A549 (cell line): ENCODE measurements at regions not wholly inside any gene's neighbourhood (a gene's known extent, or its start where the extent isn't known, plus 50 kb on each side); places are given as distances from the start of the nearest gene placed in this dataset.
"Not testable (repeated sequence)": the region's sequence is repeated elsewhere in the genome, so short reads cannot be mapped to it uniquely, and the experiment has no call there.

Experiments used
- ATAC-seq, 2 experiments: fragments of 200-7000 bp in 1 of 2; fragments of >200 bp in 1 of 2; cut with Nextera tagmentation in 1 of 2; cut with Tn5 transposase in 1 of 2; 3 replicates each; pipeline versions ENCODE4 v1.8.0 to v1.9.1; 2018 to 2020; ENCODE audit warnings: mild to moderate bottlenecking in 1 of 2, moderate library complexity in 1 of 2
- CTCF ChIA-PET: fragments of 300-600 bp; sonication (Branson Sonifier 250); formaldehyde crosslinking; extraction: SDS; loops from one replicate; lab custom pipeline; 2021; ENCODE audit warnings: antibody characterized with exemption, inconsistent platforms; lab: Yijun Ruan, JAX
- POLR2A ChIA-PET: fragments of 350-600 bp; formaldehyde crosslinking; extraction: SDS; loops from one replicate; lab custom pipeline; 2021; ENCODE audit warnings: antibody characterized with exemption, inconsistent platforms; lab: Yijun Ruan, JAX
- DNase-seq, 2 experiments: peaks; one replicate each; pipeline versions ENCODE4 v3.0.0 to v3.0.0-alpha.2; 2011 to 2016; ENCODE audit warnings: low read depth in 1 of 2, low spot score in 1 of 2
- FAIRE-seq: peaks from 2 replicates; lab custom pipeline; 2011; peaks lifted over from hg19 to GRCh38; lab: Jason Lieb, UNC
- H3K27ac ChIP-seq, 2 experiments: fragments of >200 bp; sonication (Bioruptor Twin); formaldehyde crosslinking; 3 replicates each; pipeline ENCODE4 v1.5.1; 2016 to 2017
- H3K4me1 ChIP-seq: fragments of >200 bp; sonication (Bioruptor Twin); formaldehyde crosslinking; 3 replicates; pipeline ENCODE4 v1.6.1; 2016
- H3K4me2 ChIP-seq: fragments of >200 bp; sonication (Bioruptor Twin); formaldehyde crosslinking; 3 replicates; pipeline ENCODE4 v1.6.1; 2016
- H3K4me3 ChIP-seq: fragments of >200 bp; sonication (Bioruptor Twin); formaldehyde crosslinking; 3 replicates; pipeline ENCODE4 v1.5.1; 2016
- H3K9me3 ChIP-seq: fragments of >200 bp; sonication (Bioruptor Twin); formaldehyde crosslinking; 3 replicates; pipeline ENCODE4 v1.6.1; 2016
- BCL3 ChIP-seq: fragments of >200 bp; sonication (Bioruptor Twin); formaldehyde crosslinking; IDR thresholded peaks from 3 replicates; pipeline ENCODE4 v1.6.1; 2016
- CBX2 ChIP-seq: fragments of 200-600 bp; sonication (generic); IDR thresholded peaks from 2 replicates; pipeline ENCODE4 v1.6.1; 2016; ENCODE audit warnings: low read depth, mild to moderate bottlenecking, borderline replicate concordance
- CHD2 ChIP-seq: fragments of 150-350 bp; IDR thresholded peaks from 2 replicates; pipeline ENCODE4 v1.6.1; 2014; ENCODE audit warnings: low read length; ENCODE audit not compliant: partially characterized antibody
- EP300 ChIP-seq, 2 experiments: fragments of >200 bp; sonication (Bioruptor Twin); formaldehyde crosslinking; IDR thresholded peaks; 2 replicates in 1 of 2; 3 replicates in 1 of 2; pipeline ENCODE4 v1.6.1; 2016 to 2017
- ESRRA ChIP-seq: fragments of 150-350 bp; IDR thresholded peaks from 2 replicates; pipeline ENCODE4 v1.6.1; 2014; ENCODE audit warnings: mild to moderate bottlenecking, low read length, borderline replicate concordance
- HMGXB4 ChIP-seq: fragments of 250-450 bp; sonication (Bioruptor Pico); IDR thresholded peaks from 2 replicates; pipeline ENCODE4 v1.5.0; 2021; ENCODE audit warnings: mild to moderate bottlenecking, moderate library complexity, borderline replicate concordance
- HOXB13 ChIP-seq: fragments of 250-450 bp; sonication (Bioruptor Pico); IDR thresholded peaks from 2 replicates; pipeline ENCODE4 v1.5.0; 2020; ENCODE audit warnings: low read depth, mild to moderate bottlenecking, moderate library complexity
- HOXB5 ChIP-seq: fragments of 250-450 bp; sonication (Bioruptor Pico); IDR thresholded peaks from 2 replicates; pipeline ENCODE4 v1.5.0; 2020; ENCODE audit warnings: mild to moderate bottlenecking, moderate library complexity
- KDM5A ChIP-seq: fragments of 200-600 bp; sonication (generic); IDR thresholded peaks from 2 replicates; pipeline ENCODE4 v1.6.1; 2016; ENCODE audit warnings: antibody characterized with exemption, mild to moderate bottlenecking
- MYC ChIP-seq: IDR thresholded peaks from 2 replicates; pipeline ENCODE4 v1.6.1; 2012; ENCODE audit warnings: mild to moderate bottlenecking, inconsistent platforms, low read length, improper control_type of control experiment, borderline replicate concordance
- NPAS2 ChIP-seq: fragments of 250-450 bp; sonication (Bioruptor Pico); IDR thresholded peaks from 2 replicates; pipeline ENCODE4 v1.8.0; 2022; ENCODE audit warnings: mild to moderate bottlenecking, moderate library complexity, borderline replicate concordance
- NR3C1 ChIP-seq: fragments of >200 bp; sonication (Bioruptor Twin); formaldehyde crosslinking; IDR thresholded peaks from 3 replicates; pipeline ENCODE4 v1.6.1; 2017
- PBX3 ChIP-seq: IDR thresholded peaks from 2 replicates; pipeline ENCODE4 v1.6.1; 2012
- RAD21 ChIP-seq, 2 experiments: fragments of >200 bp in 1 of 2; sonication (Bioruptor Twin) in 1 of 2; formaldehyde crosslinking in 1 of 2; IDR thresholded peaks in 1 of 2; conservative IDR thresholded peaks in 1 of 2; 2 replicates in 1 of 2; 3 replicates in 1 of 2; pipeline ENCODE4 v1.6.1; 2012 to 2018; ENCODE audit warnings: inconsistent platforms in 1 of 2
- SMC3 ChIP-seq: fragments of >200 bp; sonication (Bioruptor Twin); formaldehyde crosslinking; IDR thresholded peaks from 3 replicates; pipeline ENCODE4 v1.6.1; 2018; ENCODE audit warnings: inconsistent platforms
- TFCP2L1 ChIP-seq: fragments of 250-450 bp; sonication (Bioruptor Pico); IDR thresholded peaks from 2 replicates; pipeline ENCODE4 v1.5.0; 2021; ENCODE audit warnings: mild to moderate bottlenecking
- TP53 ChIP-seq: fragments of 250-450 bp; sonication (Bioruptor Pico); IDR thresholded peaks from 2 replicates; pipeline ENCODE4 v1.5.0; 2021; ENCODE audit warnings: mild to moderate bottlenecking, moderate library complexity
- ZFP36 ChIP-seq: fragments of 450-650 bp; IDR thresholded peaks from 2 replicates; pipeline ENCODE4 v1.6.1; 2014; ENCODE audit warnings: borderline replicate concordance; ENCODE audit not compliant: partially characterized antibody
- ZSCAN20 ChIP-seq: fragments of 250-450 bp; sonication (Bioruptor Pico); IDR thresholded peaks from 2 replicates; pipeline ENCODE4 v1.8.0; 2022; ENCODE audit warnings: mild to moderate bottlenecking, moderate library complexity
- WGBS: methylation state at CpG from one replicate; pipeline ENCODE4 v1.1.6; 2017; ENCODE audit errors: missing lambda C conversion rate; 5-methylcytosine and 5-hydroxymethylcytosine counted together

DNA sequence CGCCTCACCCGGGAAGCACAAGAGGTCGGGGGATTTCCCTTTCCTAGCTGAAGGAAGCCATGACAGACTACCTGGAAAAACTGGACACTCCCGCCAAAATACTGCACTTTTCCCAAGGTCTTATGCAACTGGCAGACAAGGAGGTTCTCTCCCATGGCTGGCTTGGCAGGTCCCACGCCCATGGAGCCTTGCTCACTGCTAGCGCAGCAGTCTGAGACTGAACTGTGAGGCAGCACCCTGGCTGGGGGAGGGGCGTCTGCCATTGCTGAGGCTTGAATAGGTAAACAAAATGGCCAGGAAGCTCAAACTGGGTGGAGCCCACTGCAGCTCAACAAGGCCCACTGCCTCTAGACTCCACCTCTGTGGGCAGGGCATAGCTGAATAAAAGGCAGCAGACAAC lies 92.1 kb downstream of the C4BPA start:
- H3K4me2 ChIP-seq, H3K4me3 ChIP-seq, FAIRE-seq, H3K9me3 ChIP-seq, POLR2A ChIA-PET, H3K4me1 ChIP-seq, ATAC-seq, H3K27ac ChIP-seq, DNase-seq: not testable (repeated sequence)
- CTCF ChIA-PET: interaction anchor here (1.1 to 1.7 kb wide), 2 partner anchors 9 to 209 kb away, joined by 3 to 5 read pairs; no protein-coding TSS in a partner anchor
- 62% methylated on average over 7 of the region's 7 CpGs for WGBS

- H3K9me3 ChIP-seq, H3K27ac ChIP-seq, H3K4me2 ChIP-seq, ATAC-seq, H3K4me3 ChIP-seq, POLR2A ChIA-PET, DNase-seq, FAIRE-seq: not testable (repeated sequence)
- H3K4me1 ChIP-seq: peaks cover 17% of the 10 kb centered on the region; the same call in 2 of the 3 replicates
- CTCF ChIA-PET: interaction anchor here (1.7 kb wide), 1 partner anchor 203 kb away, joined by 3 read pairs; no protein-coding TSS in a partner anchor
- WGBS: 54% methylated on average over 3 of the region's 3 CpGs
These were observed 97.5 kb downstream of the C4BPA start for GRCh38 chr1:207201534-207201933.

DNA sequence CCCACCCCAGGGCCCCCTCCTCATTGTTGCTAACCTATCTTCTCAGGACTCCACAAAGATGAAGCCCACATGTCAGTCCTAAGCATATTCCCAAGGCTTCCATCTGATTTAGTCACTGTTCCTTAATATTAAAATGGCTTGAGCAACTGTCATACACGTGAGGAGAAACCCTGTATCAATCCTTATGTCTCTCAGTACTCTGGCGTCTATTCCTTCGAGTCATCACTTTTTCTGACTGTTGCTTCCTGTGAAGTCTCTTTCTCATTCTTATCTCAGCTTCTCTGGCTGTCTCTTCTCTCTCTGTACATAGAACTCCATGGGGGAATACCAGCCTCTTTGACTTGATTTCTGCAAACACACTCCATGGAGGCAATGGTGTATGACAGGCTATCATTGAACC lies 98.4 kb downstream of the C4BPA start:
- Histone ChIP-seq H3K9me3 (0 out of 3 replicates have a peak, but pooled peaks cover under 1% of the 10 kb centered on the region), H3K4me3 (no peak overlapping the region), H3K4me2 (no peak overlapping the region), H3K4me1 (peaks cover 18% of the 10 kb centered on the region; the same call in 2 of the 3 replicates), H3K27ac (peak overlapping the region in 1 of 2 experiments; percentile 19; a peak in 1 of 6 replicates)
- 74% methylated on average over 3 of the region's 3 CpGs for WGBS
- CTCF ChIA-PET: interaction anchor here (1.7 kb wide), 1 partner anchor 202 kb away, joined by 3 read pairs; no protein-coding TSS in a partner anchor
- DNase-seq (no peak), ATAC-seq (no peak), FAIRE-seq (no peak)
- TF ChIP-seq BCL3 (no peak), TP53 (no peak), RAD21 (conservative IDR thresholded peaks at IDR 0.05 in 1 of 2, IDR thresholded peaks at IDR 0.05 in 1 of 2) (no peak), HOXB5 (CRISPR knock-in tag) (no peak), ZFP36 (no peak), NR3C1 (no peak), HMGXB4 (no peak), EP300 (IDR thresholded peaks at IDR 0.05) (no peak), NPAS2 (CRISPR knock-in tag) (no peak), CBX2 (no peak), ESRRA (no peak), CHD2 (no peak), MYC (no peak), TFCP2L1 (no peak)
- POLR2A ChIA-PET: no interaction called here

GRCh38 chr1:207203541-207203940 lies 99.5 kb downstream of the C4BPA start:
- 81% methylated on average over 1 of the region's 1 CpG for WGBS
- H3K4me3 ChIP-seq: no peak overlapping the region
- H3K4me1 ChIP-seq: peaks cover 18% of the 10 kb centered on the region; the same call in 2 of the 3 replicates
- ATAC-seq (no peak), FAIRE-seq (no peak), DNase-seq (no peak)
- H3K27ac ChIP-seq: peak overlapping the region in 1 of 2 experiments; percentile 19; a peak in 1 of 6 replicates
- TF ChIP-seq SMC3: no peak
- TF ChIP-seq HOXB13: no peak
- TF ChIP-seq PBX3: no peak
- TF ChIP-seq NR3C1: no peak
- no peak for TF ChIP-seq KDM5A
- TF ChIP-seq ZSCAN20 (CRISPR knock-in tag): no peak
- POLR2A ChIA-PET: no interaction called here
- no peaks in the 10 kb centered on the region for H3K9me3 ChIP-seq
- CTCF ChIA-PET: no interaction called here
- H3K4me2 ChIP-seq: no peak overlapping the region
